Adrenal gland (tissue), 5 donors: ENCODE measurements at regions not wholly inside any gene's neighbourhood (a gene's known extent, or its start where the extent isn't known, plus 50 kb on each side); places are given as distances from the start of the nearest gene placed in this dataset.

Source experiments
- POLR2A ChIP-seq, 2 donors: fragments of 450-650 bp; IDR thresholded peaks; one replicate each; pipeline ENCODE4 v1.6.1; 2017; ENCODE audit warnings: antibody characterized with exemption in 2 of 2, mild to moderate bottlenecking in 2 of 2, moderate library complexity in 1 of 2
- TF ChIP-seq, protein P1 (sequence below), 6 experiments: fragments of 450-650 bp in 4 of 6; fragments of 200-600 bp in 2 of 6; sonication (generic) in 1 of 6; IDR thresholded peaks; 1 replicate in 5 of 6; 2 replicates in 1 of 6; pipeline versions ENCODE4 v1.5.1 to v1.8.0; 2016 to 2021; ENCODE audit warnings: antibody characterized with exemption in 6 of 6, mild to moderate bottlenecking in 2 of 6, moderate library complexity in 1 of 6
- donor health status: DM: no; HTN: no; CAD: no.

DNA sequence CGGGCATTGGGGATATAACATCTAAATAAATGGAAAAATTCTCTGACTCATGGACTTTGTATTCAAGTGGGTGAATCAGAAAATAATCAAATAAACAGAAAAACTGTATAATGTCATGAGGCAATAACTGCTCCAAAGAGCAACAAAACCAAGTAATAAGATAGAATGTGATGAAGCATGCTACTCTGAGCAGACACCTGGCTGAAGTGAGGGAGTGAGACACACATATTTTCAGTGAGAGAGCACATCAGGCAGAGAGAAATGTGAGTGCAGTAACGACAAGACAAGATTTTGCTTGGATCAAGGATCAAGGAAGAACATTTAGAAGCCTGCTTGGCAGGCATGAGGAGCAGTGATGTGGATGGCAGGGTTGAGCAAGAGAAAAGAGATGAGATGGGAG lies 75.8 kb upstream of the CCDC91 start:
- TF ChIP-seq, protein P1, sequence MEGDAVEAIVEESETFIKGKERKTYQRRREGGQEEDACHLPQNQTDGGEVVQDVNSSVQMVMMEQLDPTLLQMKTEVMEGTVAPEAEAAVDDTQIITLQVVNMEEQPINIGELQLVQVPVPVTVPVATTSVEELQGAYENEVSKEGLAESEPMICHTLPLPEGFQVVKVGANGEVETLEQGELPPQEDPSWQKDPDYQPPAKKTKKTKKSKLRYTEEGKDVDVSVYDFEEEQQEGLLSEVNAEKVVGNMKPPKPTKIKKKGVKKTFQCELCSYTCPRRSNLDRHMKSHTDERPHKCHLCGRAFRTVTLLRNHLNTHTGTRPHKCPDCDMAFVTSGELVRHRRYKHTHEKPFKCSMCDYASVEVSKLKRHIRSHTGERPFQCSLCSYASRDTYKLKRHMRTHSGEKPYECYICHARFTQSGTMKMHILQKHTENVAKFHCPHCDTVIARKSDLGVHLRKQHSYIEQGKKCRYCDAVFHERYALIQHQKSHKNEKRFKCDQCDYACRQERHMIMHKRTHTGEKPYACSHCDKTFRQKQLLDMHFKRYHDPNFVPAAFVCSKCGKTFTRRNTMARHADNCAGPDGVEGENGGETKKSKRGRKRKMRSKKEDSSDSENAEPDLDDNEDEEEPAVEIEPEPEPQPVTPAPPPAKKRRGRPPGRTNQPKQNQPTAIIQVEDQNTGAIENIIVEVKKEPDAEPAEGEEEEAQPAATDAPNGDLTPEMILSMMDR (IDR thresholded peaks at IDR 0.05): no peak
- TF ChIP-seq POLR2A (IDR thresholded peaks at IDR 0.05): no peak
